Hematopoietic multipotent progenitor cell (in vitro differentiated cells): ENCODE measurements at regions not wholly inside any gene's neighbourhood (a gene's known extent, or its start where the extent isn't known, plus 50 kb on each side); places are given as distances from the start of the nearest gene placed in this dataset.

Experiments
- DNase-seq, 3 donors: peaks; one replicate each; pipeline ENCODE4 v3.0.0-alpha.2; 2011 to 2015; ENCODE audit warnings: low read depth in 2 of 3, low spot score in 2 of 3

DNA sequence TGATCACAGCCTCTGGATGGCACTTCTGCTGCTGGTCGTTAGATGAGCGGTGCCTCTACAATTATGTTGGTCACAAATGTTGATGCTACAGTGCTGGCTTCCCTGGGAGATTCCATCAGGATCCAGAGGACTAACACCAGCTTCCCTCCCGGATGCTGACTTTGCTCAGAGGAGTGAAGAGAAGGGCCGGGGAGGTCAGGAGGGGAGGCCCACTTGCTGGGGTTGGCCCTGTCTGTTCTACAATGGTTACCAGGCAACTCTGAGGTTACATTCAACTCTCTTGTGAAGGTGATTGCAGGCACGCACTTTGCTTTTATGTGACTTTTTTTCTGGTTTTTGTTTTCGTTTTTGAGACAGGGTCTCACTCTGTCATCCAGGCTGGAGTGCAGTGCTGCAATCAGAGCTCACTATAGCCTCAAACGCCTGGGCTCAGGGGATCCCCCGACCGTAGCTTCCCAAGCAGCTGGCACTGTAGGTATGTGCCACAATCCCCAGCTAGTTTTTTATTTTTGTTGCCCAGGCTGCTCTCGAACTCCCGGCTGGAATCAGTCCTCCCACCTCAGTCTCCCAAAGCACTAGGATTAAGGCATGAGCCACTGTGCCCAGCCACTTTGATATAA, 112.5 kb downstream of the ADSS2 start:
- DNase-seq, result no peak

DNA sequence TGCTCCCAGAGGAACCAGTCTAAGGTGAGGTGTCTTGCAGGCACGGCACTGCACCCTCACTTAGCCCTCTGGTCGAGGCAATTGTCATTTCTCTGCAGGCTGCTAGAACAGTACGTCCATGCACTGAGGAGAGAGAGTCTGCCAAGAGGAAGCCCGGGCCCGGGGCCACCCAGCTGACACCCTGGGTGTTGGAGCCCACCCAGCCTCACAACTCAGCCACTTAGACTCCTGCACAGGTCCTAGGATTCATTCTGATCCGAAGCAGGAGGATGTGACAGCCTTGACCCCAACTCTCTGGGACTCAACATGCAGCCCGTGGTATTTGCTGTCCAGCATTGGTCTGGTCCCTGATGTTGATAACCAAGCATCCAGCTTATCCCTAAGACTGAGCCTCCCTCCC, 111.9 kb downstream of the ADSS2 start:
- DNase-seq, result no peak

DNA sequence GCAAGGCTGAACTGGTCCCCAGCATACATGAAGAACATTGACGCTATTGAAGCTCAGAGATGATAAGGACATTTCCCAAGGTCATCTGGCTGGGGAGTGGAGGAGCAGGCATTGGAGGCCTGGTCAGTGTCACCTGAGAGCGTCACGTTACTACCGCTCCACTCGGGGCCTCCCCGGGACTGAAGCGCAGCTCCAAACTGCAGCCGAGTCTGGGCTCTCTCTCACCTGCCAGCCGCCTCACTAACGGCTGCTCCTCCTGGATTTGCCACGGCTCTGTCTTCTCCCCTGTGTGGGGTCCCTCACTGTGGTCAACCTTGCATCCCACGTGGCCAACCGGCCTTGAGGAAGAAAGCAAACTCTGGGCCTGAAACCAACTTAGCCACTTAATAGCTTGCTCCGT, 111.3 kb downstream of the ADSS2 start:
- no peak for DNase-seq

DNA sequence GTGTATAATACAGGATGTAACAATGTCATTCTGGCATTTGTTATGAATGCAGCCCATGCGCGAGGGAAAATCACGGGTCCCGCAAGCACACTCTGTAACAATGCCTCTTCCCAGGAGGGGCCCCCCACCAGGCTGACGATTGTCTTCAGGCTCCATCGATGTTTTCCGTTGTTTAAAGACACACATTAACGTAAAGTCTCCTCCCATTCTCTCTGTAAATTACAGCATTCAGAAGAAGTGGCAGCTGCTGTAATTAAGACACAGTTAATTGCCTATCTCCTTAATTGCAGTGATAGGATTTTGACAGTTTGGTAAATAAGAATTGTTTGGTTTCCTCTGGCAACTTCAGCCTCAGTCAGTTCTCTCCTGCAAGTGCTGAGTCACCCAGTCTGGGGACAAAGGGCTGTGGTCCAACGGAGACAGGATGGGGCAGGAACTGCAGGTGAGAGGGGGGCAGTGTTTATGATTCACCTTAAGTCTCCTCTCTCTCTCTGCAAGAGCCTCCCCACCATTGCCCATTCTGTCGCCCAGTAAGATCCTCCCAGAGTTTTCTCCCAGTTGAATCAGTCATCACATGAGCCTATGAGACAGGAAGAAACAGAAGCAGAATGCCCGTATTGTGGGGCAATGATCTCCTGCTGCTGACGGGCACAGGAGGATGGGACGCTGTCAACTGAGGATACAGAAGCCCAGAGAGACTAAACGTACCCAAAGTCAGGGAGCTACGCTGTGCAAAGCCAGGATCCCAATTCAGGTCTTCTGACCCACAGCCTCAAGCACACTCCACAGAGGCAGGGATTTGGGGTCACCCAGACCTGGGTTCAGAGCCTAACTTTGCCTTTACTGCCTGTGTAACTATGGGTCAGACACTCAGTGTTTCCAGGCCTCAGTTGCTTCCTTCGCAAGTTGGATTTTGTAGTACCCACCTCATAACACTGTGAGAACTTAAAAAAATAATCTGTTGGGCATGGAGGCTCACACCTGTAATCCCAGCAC, 110.0 kb downstream of the ADSS2 start:
- peak in 2 of 3 donors; percentile 78 to 83 for DNase-seq

DNA sequence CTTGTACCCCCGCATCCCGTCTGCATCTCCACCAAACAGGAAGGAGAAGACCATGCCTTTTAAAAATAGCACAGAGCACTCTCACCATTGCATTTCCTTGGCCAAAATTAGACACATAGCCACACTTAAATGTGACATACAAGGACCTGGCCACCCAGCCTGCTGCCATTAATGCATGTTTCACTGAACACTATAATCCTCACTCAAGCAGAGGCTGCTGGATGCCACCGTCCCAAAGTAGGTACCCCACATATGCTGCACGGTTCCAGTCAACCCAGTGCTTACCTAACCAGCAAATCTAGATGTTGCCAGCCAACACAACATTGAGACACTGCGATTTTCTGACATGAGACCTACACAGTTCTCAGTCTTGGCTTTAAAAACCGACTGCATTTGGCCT, 107.7 kb downstream of the ADSS2 start:
- no peak for DNase-seq

DNA sequence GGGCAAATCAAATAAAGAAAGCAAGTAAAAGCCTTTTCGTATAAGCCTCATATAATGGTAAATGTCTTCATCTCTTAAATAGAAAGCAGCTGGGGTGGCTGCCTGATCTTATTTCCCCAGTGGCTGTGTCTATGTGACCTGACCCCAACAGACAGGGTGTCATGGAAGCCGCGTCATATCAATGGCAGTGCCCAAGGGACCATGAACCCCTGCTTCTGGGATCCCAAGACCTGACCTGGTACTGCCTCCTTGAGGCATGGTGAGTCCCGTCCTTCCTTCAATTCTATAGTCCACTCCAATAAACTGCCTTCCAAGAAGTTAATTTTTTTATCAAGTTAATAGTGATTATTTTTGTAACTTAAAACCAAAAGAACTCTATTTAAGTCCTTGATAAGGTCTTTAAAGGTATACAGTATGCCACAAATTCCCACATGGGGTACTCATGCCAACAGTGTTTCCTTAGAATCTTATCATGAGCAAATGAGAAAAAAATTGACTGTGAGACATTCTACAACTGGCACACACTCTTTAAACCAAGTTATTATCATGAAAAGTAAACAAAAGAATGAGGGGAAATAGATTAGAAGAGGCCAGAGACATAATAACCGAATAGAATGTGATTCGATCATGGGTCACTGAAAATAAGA, 104.6 kb downstream of the ADSS2 start:
- no peak for DNase-seq

DNA sequence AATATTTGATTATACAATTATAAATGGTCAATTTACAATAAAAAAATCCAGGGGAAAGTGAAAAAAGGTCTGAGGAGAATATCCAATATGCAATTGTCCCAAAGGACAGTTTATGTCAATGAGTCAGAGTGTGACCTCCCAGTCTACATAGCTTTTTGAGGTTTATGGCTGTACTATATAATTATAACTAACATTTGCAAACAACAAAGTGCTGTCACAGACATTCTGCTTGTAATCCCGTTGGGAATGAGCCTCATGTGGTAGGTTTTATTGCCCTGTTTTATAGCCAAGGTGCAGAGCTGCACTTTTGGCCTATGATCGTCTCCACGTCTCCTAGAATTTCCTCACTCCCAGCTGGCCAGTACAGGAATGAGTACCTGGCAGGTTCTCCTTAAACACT, 103.8 kb downstream of the ADSS2 start:
- DNase-seq, result no peak

DNA sequence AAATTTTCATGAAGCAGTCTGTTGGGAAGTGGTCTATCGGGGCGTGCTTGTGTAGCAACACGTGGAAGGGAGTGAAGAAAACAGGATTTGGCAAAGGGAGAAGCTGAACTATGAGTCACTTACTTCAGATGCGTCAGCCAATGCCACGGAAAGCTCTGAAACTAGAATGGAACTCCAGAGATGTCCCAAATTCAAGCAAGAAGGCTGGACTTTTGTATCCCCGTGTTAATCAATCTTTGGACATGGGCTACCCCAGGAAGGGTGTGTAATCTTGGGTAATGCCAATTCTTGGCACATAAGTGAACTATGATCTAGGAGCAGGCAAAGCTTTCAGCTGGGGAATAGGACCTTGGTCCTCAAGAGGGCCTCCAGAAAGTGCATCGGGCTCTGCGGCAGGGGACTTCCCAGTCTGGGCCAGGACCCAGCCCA, 102.6 kb downstream of the ADSS2 start:
- DNase-seq, result no peak

DNA sequence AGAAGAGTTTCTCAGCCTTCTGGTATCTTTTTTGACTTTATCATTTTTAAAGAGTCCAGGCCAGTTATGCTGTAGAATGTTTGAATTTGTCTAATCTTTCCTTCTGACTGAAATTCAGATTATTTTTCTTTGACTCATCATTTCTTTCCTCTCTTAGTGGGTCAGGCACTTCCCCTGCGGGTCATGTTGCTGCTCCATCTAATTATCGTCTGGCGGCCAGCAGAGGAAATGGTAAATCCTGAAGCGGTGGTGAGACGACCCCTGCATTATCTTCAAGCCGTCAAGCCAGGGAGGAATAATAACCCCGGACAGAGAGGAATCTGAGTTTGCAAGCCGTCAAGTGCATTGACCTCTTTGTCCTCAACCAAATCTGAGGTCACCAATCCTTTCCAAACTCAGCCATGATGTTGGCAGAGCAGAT, 102.1 kb downstream of the ADSS2 start:
- DNase-seq, result no peak

DNA sequence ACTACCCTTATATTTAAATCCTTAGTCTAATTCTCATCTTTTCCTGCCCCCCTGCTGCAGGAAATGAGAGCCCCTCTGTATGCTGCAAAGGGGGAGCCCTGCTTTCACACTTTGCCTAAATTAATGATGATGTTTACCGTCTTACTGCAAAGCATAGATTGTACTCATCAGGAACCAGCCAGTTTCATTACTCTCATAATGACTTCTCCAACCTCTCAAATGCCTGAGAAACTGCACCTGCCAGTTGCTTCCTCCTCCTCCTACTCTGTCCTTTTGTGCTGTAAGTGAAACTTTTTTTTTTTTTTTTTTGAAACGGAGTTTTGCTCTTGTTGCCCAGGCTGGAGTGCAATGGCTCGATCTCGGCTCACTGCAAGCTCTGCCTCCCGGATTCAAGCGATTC, 101.7 kb downstream of the ADSS2 start:
- peak in 1 of 3 donors; percentile 57 for DNase-seq

DNA sequence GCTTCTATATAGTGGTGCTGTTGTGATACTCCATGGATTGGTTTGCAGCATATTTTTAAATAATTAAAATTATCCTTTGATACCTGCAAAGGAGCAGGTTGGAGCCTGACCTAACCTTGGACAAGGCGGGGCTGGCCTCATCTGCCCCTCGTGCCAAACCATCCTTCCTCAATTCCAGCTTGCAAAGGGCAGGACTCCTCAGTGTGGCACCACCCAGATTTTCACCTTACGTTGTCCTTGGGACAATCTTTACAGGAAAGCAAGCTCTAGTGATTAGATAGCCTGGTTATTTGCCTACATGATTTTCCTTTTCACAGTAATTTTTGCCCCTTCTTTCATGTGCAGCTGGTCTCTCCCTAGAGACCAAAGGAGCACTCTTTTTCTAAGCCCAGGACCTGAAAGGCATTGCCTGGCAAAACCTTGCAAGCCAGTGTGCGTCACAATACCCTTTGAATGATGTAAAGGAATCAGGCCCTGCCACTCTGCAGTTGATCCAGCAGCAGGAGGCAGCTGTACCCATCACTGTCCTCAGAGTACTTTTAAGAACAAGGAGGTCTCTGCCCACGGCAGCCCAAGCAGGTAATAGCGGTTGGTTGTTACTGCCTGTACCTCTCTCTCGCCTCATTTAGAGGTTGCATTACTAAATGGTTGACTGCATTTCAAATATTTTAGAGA, 99.4 kb downstream of the ADSS2 start:
- no peak for DNase-seq

DNA sequence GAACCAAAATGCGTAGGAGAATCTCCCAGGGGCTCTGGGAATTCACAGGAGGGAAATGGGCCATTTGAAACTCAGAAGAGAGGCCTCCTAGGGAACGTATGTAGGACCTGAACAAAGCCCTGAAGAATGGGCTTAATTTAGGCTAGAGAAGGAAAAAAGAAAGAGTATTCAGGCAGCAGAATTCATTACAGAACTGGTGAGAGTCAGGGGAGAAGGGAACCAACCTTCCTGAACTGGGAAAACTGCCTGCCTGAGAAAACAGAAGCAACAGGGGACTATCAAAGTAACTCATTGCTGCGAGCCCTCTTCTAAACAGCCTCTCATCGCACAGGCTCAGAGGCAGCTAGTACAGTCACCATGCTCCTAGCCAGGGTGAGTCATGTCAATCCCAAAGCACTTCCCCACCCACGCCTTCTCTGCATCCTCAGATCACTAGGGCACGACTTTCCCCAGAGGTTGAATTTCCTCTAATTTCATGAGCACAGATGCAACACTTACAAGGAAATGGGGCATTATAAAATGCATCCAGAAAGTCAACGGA, 98.1 kb downstream of the ADSS2 start:
- peak in 1 of 3 donors; percentile 84 for DNase-seq

DNA sequence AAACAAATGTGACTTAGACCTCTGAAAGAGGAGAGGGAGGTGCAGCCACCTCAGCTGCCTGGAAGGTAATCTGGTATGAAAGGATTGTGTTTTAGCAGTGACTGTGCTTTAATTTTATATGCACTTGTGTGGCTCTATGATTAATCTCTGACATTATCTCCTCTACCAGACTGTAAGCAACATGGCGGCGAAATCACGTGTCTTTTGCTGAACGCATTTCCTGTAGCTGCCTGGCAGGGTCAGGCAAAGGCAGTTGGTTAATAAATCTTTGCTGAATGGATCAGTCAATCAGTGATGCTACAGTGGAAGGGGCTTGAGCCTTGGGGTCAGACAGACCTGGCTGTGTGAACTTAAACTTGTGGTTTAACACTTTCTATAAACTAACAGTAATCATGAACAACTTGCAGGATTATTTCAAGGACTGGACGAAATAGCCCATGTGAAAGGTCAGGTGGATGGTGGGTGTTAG, 96.9 kb downstream of the ADSS2 start:
- DNase-seq, result peak in 2 of 3 donors; percentile 83 to 92

DNA sequence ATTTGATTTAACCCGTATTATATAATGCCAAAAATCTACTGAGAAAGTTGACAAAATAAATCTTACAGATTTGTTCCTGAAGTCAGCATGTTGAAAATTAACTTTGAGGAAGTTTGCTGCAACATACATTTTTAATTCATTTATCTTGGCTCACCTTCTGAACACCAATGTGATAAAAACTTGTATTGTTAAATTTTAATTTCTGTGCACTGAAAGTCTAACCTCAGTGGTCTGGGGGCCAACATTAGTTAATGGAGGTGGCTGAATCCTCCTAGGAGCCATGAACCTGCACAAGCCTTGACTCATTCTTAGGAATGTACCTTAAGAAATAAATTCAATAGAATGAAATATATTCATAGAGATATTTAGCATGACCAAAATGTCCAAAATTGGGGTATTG, 95.3 kb downstream of the ADSS2 start:
- DNase-seq, result no peak
